ENCODE measurements at regions not wholly inside any gene's neighbourhood (a gene's known extent, or its start where the extent isn't known, plus 50 kb on each side); places are given as distances from the start of the nearest gene placed in this dataset.

- TF ChIP-seq POLR2A (IDR thresholded peaks at IDR 0.05; ENCODE audit: low read depth, low read length) (no peak), PAX5 (IDR thresholded peaks at IDR 0.05; ENCODE audit: insufficient read depth, low read length, severe bottlenecking) (no peak), POU2F2 (IDR thresholded peaks at IDR 0.05; ENCODE audit: low read depth, low read length) (no peak), POLR2AphosphoS5 (IDR thresholded peaks at IDR 0.05; ENCODE audit: low read depth, low read length) (no peak)
Observed at GRCh38 chr15:81945014-81945615, 100.7 kb downstream of the MEX3B start.

Data from GM12891 (cell line).